ENCODE measurements at regions not wholly inside any gene's neighbourhood (a gene's known extent, or its start where the extent isn't known, plus 50 kb on each side); places are given as distances from the start of the nearest gene placed in this dataset.

DNA sequence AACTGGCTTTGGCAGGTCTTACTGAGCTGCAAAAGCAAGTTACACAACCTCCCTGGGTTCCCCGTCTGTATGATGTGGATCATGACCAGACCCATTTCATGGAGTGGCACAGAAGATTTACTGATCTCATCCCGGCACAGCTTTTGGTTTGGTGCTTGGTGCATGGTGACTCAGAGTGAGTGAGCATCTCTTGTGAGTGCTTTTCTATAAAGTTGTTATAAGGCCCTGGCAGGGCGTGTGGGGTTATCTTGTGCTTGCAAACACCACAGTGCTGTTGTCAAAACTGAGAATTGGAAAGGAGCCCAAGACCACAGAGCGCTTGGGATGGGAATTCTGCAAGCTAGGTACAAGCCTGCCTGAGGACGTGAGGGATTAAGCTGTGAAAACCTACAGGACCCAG lies 425.2 kb downstream of the GADD45G start:
- H3K4me1 ChIP-seq, result no peaks in the 10 kb centered on the region
- no peaks in the 10 kb centered on the region for H3K36me3 ChIP-seq
- H3K27ac ChIP-seq, result no peak overlapping the region
- H3K27me3 ChIP-seq (ENCODE audit: low read depth), result no peaks in the 10 kb centered on the region
- intact Hi-C loops (cut with DNase I), result no loop called here
- H3K4me3 ChIP-seq, result no peak overlapping the region
- TF ChIP-seq, protein P1, sequence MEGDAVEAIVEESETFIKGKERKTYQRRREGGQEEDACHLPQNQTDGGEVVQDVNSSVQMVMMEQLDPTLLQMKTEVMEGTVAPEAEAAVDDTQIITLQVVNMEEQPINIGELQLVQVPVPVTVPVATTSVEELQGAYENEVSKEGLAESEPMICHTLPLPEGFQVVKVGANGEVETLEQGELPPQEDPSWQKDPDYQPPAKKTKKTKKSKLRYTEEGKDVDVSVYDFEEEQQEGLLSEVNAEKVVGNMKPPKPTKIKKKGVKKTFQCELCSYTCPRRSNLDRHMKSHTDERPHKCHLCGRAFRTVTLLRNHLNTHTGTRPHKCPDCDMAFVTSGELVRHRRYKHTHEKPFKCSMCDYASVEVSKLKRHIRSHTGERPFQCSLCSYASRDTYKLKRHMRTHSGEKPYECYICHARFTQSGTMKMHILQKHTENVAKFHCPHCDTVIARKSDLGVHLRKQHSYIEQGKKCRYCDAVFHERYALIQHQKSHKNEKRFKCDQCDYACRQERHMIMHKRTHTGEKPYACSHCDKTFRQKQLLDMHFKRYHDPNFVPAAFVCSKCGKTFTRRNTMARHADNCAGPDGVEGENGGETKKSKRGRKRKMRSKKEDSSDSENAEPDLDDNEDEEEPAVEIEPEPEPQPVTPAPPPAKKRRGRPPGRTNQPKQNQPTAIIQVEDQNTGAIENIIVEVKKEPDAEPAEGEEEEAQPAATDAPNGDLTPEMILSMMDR (IDR thresholded peaks at IDR 0.05), result no peak
- DNase-seq (no peak), ATAC-seq (no peak)
- no peaks in the 10 kb centered on the region for H3K9me3 ChIP-seq

DNA sequence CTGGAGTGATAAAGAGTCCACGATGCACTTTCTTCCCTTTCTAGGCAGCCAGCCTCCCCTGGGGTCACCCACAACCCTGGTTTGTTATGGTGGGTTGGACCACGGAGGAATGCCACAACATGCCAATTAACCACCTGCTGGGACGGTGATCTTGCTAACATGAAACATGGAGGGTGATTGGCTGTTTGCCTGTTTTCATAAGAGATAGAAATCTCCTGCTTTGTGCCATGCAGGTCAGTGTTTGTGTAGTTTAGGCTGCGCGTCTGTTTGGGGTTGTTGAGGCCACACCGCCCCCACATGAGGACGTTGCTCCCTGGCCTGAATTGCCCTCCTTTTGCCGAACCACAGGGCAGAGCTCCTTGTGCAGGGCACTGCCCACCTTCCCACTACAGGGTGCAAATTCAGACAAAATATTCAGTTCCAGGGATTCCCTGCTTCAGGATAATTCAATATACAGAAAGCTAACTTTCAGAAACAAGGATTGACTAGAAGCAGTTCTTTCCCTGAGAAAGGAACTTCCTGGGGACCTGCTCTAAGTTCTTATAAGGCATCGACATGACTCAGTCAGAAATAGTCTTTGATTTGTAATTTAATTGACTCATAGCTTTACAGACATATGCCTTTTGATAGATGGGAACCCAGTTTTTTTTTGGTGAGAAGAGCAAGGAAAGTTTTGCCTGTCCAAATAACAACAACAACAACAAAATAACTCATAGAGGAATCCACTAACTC lies 427.6 kb downstream of the GADD45G start:
- H3K36me3 ChIP-seq, result no peaks in the 10 kb centered on the region
- DNase-seq (no peak), ATAC-seq (no peak)
- TF ChIP-seq, protein P1 (IDR thresholded peaks at IDR 0.05), result no peak
- no peaks in the 10 kb centered on the region for H3K9me3 ChIP-seq
- intact Hi-C loops (cut with DNase I), result no loop called here
- H3K27me3 ChIP-seq (ENCODE audit: low read depth), result no peaks in the 10 kb centered on the region
- H3K27ac ChIP-seq, result no peak overlapping the region
- no peaks in the 10 kb centered on the region for H3K4me1 ChIP-seq
- H3K4me3 ChIP-seq, result no peak overlapping the region

DNA sequence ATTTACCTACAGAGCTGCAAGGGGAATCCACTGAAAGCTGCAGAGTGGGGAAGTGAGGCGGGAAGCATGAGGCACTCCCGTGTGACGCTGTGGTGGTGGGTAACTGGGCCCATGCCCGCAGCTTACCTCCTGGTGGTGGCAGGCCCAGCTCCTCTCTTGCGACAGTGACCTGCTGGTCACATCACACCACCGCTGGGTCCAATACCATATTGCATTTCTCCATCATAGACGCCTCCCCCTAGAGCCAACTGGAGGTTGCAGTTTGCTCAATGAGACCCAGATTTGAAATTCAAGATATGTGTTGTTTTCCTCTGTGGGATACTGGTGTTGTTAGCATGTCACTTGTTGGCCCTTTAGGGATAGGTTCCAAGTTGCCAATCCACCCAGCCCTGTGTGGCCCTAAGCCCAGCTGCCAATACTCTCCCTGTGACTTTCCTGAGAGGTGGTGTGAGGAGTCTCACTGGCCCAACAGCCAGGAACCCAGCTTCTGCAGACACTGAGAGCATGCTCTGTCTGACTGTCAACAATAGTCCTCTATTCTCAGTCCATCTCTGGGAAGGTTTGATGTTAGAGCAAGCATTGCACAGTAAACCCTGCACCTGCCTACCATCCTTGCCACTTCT lies 428.3 kb downstream of the GADD45G start:
- intact Hi-C loops (cut with DNase I), result no loop called here
- no peaks in the 10 kb centered on the region for H3K4me1 ChIP-seq
- H3K36me3 ChIP-seq, result no peaks in the 10 kb centered on the region
- no peak overlapping the region for H3K4me3 ChIP-seq
- ATAC-seq, result no peak
- TF ChIP-seq, protein P1 (IDR thresholded peaks at IDR 0.05), result no peak
- DNase-seq, result no peak
- H3K27me3 ChIP-seq (ENCODE audit: low read depth), result no peaks in the 10 kb centered on the region
- no peak overlapping the region for H3K27ac ChIP-seq
- H3K9me3 ChIP-seq, result no peaks in the 10 kb centered on the region

DNA sequence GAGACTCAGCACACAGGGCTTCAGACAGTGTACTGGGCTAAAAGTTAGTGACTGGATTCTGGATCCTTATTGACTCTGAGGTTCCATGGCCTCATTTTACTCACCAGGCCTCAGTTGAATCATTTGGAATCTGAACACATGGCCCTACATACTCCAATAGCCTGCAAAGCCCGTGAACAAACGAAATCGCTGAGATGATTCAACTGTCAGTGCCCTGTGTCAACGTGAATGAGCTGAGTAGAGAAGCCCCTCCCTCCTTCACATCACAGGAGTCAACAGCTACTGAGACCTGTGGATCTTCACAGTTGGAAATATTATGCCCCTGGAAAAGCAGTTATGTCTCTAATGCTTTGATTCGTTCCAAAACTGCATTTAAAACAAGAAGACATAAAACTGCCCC lies 429.3 kb downstream of the GADD45G start:
- ATAC-seq (no peak), DNase-seq (no peak)
- Histone ChIP-seq H3K27ac (no peak overlapping the region), H3K4me3 (no peak overlapping the region), H3K9me3 (no peaks in the 10 kb centered on the region), H3K27me3 (ENCODE audit: low read depth) (no peaks in the 10 kb centered on the region), H3K36me3 (no peaks in the 10 kb centered on the region), H3K4me1 (no peaks in the 10 kb centered on the region)
- intact Hi-C loops (cut with DNase I), result no loop called here
- TF ChIP-seq, protein P1 (IDR thresholded peaks at IDR 0.05), result no peak

DNA sequence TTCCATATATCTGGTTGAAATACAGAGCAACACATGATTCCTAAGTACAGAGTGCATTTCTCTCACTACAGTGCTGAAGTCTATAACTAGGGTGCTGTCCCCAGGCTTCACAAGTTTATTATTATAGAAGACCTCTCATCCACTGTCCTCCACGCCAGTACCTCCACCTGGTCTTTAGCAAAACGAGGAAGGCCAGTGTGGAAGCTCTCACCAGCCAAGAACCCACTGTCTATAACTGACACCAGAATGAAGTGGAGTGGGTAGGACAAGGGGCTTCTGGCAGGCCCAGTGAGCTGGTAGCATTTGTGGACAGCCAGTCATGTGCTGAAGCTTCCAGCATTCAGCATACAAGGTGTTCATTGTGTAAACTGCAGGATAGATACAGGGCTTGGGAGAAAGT lies 430.7 kb downstream of the GADD45G start:
- Histone ChIP-seq H3K36me3 (no peaks in the 10 kb centered on the region), H3K4me1 (no peaks in the 10 kb centered on the region), H3K9me3 (no peaks in the 10 kb centered on the region), H3K27me3 (ENCODE audit: low read depth) (no peaks in the 10 kb centered on the region), H3K4me3 (no peak overlapping the region), H3K27ac (no peak overlapping the region)
- DNase-seq (no peak), ATAC-seq (no peak)
- TF ChIP-seq, protein P1 (IDR thresholded peaks at IDR 0.05), result no peak
- intact Hi-C loops (cut with DNase I), result no loop called here

All from lower lobe of right lung (tissue), 2 donors.